ENCODE measurements at regions not wholly inside any gene's neighbourhood (a gene's known extent, or its start where the extent isn't known, plus 50 kb on each side); places are given as distances from the start of the nearest gene placed in this dataset.
"Not testable (repeated sequence)": the region's sequence is repeated elsewhere in the genome, so short reads cannot be mapped to it uniquely, and the experiment has no call there.

GRCh38 chr9:39665020-39665419 lies 309.6 kb downstream of the SPATA31A1 start:
- DNase-seq (ENCODE audit: low read depth in 2 of 2) = not testable (repeated sequence)

- DNase-seq (ENCODE audit: low read depth in 2 of 2) = not testable (repeated sequence)
Measured at GRCh38 chr9:39674437-39675210, 319.2 kb downstream of the SPATA31A1 start.

DNA sequence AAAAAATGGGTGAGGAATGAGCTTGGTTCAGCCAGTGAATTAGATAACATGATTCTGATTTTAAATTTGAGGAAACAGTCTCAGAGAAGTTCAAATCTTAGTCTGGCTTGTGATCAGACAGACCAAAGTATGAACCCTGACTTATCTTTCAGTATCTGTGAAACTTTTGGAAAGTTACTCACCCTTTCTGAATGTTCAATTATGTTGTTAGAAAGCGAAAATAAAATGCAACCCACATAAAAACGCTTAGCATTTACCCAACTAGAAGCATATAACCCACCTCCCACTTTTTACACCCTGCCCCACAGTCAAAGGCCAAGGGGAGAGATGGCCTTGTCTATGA lies 319.7 kb downstream of the SPATA31A1 start:
- DNase-seq (ENCODE audit: low read depth in 2 of 2) = not testable (repeated sequence)

DNA sequence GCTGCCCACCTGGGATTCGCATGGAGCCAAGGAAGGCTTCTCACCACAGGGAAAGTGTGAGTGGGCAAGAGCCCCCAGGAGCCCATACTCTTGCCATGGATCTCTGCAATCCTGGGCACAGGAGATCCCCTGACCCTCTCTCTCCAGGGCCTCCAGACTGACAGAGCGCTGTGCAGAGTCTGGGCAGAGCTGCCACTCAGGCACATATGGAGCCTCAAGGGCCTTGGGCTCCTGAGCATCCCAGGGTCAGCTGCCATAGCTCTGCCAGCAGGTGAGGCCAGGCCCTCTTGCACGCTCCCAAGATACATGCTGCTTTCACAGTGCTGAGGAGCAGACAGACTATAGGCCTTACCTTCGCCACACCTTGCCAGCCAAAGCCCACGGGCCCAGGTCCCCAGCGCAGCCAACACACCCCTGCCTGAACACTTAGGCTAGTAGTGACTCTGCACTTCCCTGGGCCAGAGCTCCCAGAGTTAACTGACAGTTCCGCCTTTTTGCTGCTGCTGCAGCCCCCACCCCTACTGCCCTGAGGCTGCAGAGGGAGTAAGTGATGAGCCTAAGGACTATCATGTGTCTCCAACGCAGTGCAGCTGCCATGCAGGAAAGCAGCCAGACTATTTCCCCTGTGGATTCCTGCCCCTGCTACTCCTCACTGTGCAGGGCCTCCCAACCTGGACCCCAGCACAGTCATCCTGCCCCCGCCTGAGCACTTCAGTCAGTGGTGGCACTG lies 323.2 kb downstream of the SPATA31A1 start:
- not testable (repeated sequence) for DNase-seq (ENCODE audit: low read depth in 2 of 2)

- DNase-seq (ENCODE audit: low read depth in 2 of 2) = not testable (repeated sequence)
Measured at GRCh38 chr9:39680694-39681401, 325.4 kb downstream of the SPATA31A1 start.

DNA sequence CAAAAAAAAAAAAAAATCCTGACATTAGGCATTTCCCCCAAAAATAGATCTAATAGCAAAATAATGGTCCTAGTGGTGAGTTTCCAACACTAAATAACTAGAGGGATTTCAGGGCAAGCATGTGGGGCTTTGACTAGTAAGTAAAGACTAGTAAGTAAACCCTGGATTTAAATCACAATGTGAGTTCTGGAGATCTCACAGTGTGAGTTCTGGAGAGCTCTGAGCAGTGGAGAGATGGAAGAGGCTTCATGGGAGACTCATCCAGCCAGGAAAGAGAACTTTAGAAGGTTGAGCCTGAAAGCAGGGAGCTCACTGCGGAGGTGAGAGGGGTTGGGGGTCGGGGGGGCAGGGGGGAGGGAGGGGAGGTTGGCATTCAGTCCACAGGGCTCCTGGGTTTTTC lies 373.4 kb downstream of the SPATA31A1 start:
- DNase-seq (ENCODE audit: low read depth in 2 of 2) = not testable (repeated sequence)

GRCh38 chr9:39744898-39745297 lies 389.4 kb downstream of the SPATA31A1 start:
- DNase-seq (ENCODE audit: low read depth in 2 of 2) = not testable (repeated sequence)

DNA sequence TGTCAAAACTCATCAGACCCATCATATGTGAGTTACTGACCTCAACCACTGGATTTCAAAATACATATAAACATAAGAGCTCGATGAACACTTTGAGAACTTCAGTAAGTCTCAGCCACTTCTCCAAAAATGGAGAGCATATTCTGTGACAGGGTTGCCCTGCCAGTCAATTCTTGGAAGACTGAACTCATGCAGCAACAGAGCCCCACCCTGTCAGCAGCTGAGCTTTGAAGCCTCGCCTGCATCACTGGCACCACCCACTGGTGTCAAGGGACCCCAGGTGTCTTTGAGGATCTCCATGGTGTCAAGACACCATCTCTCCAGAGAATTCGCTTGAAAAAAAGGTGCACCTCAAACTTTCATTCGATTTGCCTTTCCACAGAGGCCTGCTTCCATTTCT lies 420.1 kb downstream of the SPATA31A1 start:
- not testable (repeated sequence) for DNase-seq (ENCODE audit: low read depth in 2 of 2)

GRCh38 chr9:39791356-39791755 lies 435.9 kb downstream of the SPATA31A1 start:
- not testable (repeated sequence) for DNase-seq (ENCODE audit: low read depth in 2 of 2)

DNA sequence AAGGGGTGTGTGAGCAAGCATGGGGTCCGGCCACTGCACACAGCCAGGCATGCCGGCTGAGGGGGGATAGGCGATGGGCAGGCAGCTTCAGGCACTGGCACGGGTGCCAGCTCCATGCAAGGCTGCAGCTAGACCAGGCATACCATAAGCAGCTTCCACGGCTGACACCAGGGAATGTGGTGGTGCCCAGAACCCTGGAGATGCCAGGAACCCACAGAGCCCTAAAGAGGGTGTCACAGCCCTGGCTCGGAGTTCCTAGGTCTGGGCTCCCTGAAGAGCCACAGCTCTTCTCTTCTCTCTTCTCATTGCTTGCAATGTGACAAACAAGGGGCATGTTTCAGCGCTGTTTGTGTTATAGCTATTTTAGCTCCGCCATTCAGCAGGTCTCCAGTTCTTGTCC lies 442.5 kb downstream of the SPATA31A1 start:
- DNase-seq (ENCODE audit: low read depth in 2 of 2) = not testable (repeated sequence)

- not testable (repeated sequence) for DNase-seq (ENCODE audit: low read depth in 2 of 2)
Measured at GRCh38 chr9:39799252-39799651, 443.8 kb downstream of the SPATA31A1 start.

DNA sequence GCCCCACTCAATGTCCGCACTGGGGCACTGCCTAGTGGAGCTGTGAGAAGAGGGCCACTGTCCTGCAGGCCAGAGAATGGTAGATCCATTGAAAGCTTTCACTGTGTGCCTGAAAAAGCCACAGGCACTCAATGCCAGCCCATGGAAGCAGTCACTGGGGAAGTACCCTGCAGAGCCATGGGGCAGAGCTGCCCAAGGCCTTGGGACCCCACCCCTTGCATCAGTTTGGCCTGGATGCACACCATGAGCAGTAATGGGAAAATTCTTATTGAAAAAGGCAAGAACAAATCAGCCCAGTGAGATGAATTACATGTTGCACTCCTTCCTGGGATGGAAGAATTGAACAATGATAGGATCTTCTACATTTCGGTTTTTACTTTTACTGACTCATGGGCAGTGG lies 447.1 kb downstream of the SPATA31A1 start:
- not testable (repeated sequence) for DNase-seq (ENCODE audit: low read depth in 2 of 2)

DNA sequence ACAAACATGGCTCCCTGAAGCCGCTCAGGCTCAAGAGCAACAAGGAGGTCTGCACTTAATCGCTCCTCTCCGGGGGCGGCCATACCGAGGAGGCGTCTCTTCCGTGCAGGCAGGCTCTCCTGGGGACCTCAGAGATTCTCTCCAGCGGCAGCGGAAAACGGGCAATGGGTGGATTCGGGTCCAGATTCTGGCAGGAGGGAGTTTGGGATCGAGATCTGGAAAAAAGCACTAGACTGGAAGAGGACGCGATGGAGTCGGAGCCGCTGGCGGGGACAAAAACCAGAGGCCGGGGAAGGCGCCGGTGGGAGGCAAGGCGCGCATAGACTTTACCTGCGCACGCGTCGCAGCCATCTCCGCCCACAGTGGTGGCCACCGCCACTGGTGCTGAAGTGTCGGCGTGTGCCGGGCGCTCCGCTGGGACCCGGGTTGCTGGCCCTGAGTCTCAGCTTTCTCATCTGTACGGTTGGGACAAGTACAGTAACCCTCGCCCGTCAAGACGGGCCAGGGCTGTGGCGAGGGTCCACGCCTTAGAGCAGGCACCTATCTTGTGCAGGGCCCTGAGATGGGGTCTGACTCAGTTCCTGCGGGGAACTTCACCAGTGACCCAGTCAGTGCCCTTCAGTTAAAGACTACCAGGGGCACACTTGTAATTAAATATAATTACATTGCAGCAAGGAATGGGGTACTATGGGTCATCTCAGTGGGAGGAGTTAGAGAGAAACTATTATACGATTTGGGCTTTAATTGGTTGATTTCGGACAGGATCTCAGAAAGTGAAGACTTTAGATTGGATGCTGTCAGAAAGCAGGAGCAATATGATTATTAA lies 454.1 kb downstream of the SPATA31A1 start:
- DNase-seq (ENCODE audit: low read depth in 2 of 2) = peak; percentile 28 to 59

DNA sequence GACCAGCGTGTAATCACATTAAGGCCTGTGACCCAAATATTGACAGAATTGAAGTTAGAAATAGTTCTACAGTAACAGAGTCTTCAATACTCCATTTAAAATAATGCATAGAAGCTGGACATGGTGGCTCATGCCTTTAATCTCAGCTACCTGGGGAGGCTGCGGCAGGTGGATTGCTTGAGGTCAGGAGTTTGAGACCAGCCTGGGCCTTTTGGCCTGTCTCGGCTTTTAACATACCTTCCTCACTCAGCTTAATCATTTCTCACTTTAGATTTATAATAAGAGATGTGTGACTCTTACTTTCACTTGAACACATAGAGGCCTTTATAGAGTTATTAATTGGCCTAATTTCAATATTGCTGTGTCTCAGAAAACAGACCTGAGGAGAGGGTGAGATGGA lies 454.9 kb downstream of the SPATA31A1 start:
- DNase-seq (ENCODE audit: low read depth in 2 of 2) = not testable (repeated sequence)

DNA sequence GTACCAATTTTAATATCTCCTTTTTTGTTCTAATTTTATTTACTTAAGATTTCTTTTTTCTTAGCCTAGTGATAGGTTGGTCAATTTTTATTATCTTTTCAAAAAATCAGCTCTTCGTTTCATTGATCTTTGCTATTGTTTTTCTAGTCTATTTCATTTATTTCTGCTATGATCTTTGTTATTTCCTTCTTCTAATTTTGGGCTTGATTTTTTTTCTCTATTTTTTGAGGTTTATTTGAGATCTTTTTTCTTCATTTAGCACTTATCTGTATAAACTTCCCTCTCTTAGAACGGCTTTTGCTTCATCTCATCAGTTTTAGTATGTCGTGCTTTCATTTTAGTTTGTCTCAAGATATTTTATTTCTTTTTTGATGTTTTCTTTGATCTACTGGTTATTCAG lies 456.1 kb downstream of the SPATA31A1 start:
- not testable (repeated sequence) for DNase-seq (ENCODE audit: low read depth in 2 of 2)

DNA sequence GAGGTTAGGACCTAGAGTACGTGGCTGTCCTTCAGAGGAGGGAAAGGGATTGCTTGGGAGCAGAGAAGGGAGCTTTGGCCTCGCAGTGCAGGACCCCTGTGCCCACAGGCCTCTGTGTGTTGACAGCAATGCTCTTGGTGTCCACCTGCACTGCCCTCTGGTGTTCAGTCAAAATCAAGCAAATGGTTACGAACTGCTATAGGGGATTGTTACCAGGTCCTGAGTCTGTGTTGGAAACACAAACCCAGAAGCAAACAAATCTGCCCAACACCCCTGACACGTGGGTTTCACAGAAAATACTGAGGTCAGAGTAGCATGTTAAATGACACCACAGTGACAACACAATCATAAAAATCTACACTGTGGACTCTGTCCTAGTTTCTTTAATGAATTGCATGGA lies 473.0 kb downstream of the SPATA31A1 start:
- DNase-seq (ENCODE audit: low read depth in 2 of 2) = peak in 1 of 2 donors; percentile 8
